Progenitor cell of endocrine pancreas (in vitro differentiated cells): ENCODE measurements at regions not wholly inside any gene's neighbourhood (a gene's known extent, or its start where the extent isn't known, plus 50 kb on each side); places are given as distances from the start of the nearest gene placed in this dataset.

Source experiments
- DNase-seq: peaks from one replicate; pipeline ENCODE4 v3.0.0; 2021; ENCODE audit warnings: low spot score; ENCODE audit not compliant: unreplicated experiment
- H3K27ac Mint-ChIP-seq: 2 replicates; pipeline ENCODE4 v1.8.0; 2021; ENCODE audit warnings: mild to moderate bottlenecking, moderate library complexity, mixed read lengths
- H3K27me3 Mint-ChIP-seq: 2 replicates; pipeline ENCODE4 v1.8.0; 2021; ENCODE audit warnings: mixed read lengths
- H3K36me3 Mint-ChIP-seq: 2 replicates; pipeline ENCODE4 v1.8.0; 2022; ENCODE audit warnings: mixed read lengths; ENCODE audit not compliant: insufficient read depth
- H3K4me1 Mint-ChIP-seq: 2 replicates; pipeline ENCODE4 v1.8.0; 2021; ENCODE audit warnings: low read depth, mixed read lengths
- H3K4me3 Mint-ChIP-seq: 2 replicates; pipeline ENCODE4 v1.8.0; 2021; ENCODE audit warnings: low read depth, mild to moderate bottlenecking, moderate library complexity, mixed read lengths
- H3K9me3 Mint-ChIP-seq: 2 replicates; pipeline ENCODE4 v1.8.0; 2021; ENCODE audit warnings: low read depth, mixed read lengths
- TF ChIP-seq, protein P1 (sequence below): fragments of 200-600 bp; sonication (generic); IDR thresholded peaks from one replicate; pipeline ENCODE4 v1.5.0; 2021; ENCODE audit warnings: antibody characterized with exemption, mild to moderate bottlenecking; ENCODE audit not compliant: unreplicated experiment

GRCh38 chr11:128205796-128206195 lies 381.6 kb downstream of the ETS1 start:
- Mint-ChIP-seq H3K27ac (no peak overlapping the region), H3K27me3 (no peaks in the 10 kb centered on the region), H3K36me3 (no peaks in the 10 kb centered on the region), H3K4me3 (no peak overlapping the region), H3K4me1 (no peaks in the 10 kb centered on the region), H3K9me3 (peaks cover 11% of the 10 kb centered on the region)
- TF ChIP-seq, protein P1, sequence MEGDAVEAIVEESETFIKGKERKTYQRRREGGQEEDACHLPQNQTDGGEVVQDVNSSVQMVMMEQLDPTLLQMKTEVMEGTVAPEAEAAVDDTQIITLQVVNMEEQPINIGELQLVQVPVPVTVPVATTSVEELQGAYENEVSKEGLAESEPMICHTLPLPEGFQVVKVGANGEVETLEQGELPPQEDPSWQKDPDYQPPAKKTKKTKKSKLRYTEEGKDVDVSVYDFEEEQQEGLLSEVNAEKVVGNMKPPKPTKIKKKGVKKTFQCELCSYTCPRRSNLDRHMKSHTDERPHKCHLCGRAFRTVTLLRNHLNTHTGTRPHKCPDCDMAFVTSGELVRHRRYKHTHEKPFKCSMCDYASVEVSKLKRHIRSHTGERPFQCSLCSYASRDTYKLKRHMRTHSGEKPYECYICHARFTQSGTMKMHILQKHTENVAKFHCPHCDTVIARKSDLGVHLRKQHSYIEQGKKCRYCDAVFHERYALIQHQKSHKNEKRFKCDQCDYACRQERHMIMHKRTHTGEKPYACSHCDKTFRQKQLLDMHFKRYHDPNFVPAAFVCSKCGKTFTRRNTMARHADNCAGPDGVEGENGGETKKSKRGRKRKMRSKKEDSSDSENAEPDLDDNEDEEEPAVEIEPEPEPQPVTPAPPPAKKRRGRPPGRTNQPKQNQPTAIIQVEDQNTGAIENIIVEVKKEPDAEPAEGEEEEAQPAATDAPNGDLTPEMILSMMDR, result no peak
- DNase-seq, result no peak

DNA sequence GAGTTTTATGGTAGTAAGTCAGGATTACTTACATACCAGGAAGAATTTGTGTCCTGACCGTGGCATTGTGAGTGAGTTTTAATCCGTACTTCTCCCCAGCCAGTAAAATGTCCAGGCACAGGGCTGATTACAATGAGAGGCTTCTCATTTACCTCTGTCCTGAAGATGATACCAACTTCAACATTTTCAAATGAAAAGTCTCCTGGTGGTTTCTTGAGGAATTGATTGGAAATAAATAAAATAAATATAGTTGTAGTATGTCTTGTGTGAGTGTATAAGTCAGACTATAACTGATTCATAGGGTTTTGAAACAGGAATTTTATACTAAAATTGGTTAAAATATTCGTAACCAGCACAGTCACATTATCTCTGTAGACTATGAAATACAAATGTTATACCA lies 382.5 kb downstream of the ETS1 start:
- Mint-ChIP-seq H3K36me3 (no peaks in the 10 kb centered on the region), H3K4me1 (no peaks in the 10 kb centered on the region), H3K4me3 (no peak overlapping the region), H3K9me3 (peaks cover 11% of the 10 kb centered on the region), H3K27ac (no peak overlapping the region), H3K27me3 (no peaks in the 10 kb centered on the region)
- TF ChIP-seq, protein P1, result no peak
- no peak for DNase-seq

- H3K4me3 Mint-ChIP-seq, result no peak overlapping the region
- TF ChIP-seq, protein P1, result no peak
- H3K27me3 Mint-ChIP-seq, result peaks cover 3% of the 10 kb centered on the region
- no peaks in the 10 kb centered on the region for H3K36me3 Mint-ChIP-seq
- peaks cover 9% of the 10 kb centered on the region for H3K9me3 Mint-ChIP-seq
- H3K4me1 Mint-ChIP-seq, result no peaks in the 10 kb centered on the region
- no peak for DNase-seq
- H3K27ac Mint-ChIP-seq, result no peak overlapping the region
These were observed 385.6 kb downstream of the ETS1 start for GRCh38 chr11:128201801-128202200.

GRCh38 chr11:128201009-128201408 lies 386.3 kb downstream of the ETS1 start:
- no peak for DNase-seq
- Mint-ChIP-seq H3K4me1 (no peaks in the 10 kb centered on the region), H3K27me3 (peaks cover 7% of the 10 kb centered on the region), H3K27ac (no peak overlapping the region), H3K4me3 (no peak overlapping the region), H3K9me3 (peaks cover 1% of the 10 kb centered on the region), H3K36me3 (no peaks in the 10 kb centered on the region)
- TF ChIP-seq, protein P1, result no peak

DNA sequence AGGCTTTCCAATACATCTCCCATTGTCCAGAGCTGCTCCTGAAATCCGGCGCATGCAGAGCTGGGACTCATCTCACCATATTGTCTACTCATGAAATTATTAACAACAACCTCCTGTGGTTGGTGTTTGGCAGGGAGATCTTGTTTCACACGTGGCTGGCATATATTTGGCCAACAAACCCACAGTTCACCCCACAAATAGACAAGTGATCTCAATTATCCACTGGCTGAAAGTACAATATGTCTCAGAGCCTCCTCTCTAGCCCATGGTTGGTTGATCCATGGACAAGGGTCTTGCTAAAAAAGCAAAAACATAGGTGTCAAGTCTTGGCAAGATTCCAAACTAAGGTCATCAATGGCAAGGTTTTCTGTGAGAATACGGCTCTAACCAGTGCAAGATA lies 386.9 kb downstream of the ETS1 start:
- peaks cover 7% of the 10 kb centered on the region for H3K27me3 Mint-ChIP-seq
- H3K4me1 Mint-ChIP-seq, result no peaks in the 10 kb centered on the region
- H3K36me3 Mint-ChIP-seq, result no peaks in the 10 kb centered on the region
- no peak overlapping the region for H3K27ac Mint-ChIP-seq
- TF ChIP-seq, protein P1, result no peak
- H3K4me3 Mint-ChIP-seq, result no peak overlapping the region
- no peaks in the 10 kb centered on the region for H3K9me3 Mint-ChIP-seq
- no peak for DNase-seq
